SK-N-SH treated with all-trans-retinoic acid at 6 μM for 48 hours (cell line): ENCODE measurements at regions not wholly inside any gene's neighbourhood (a gene's known extent, or its start where the extent isn't known, plus 50 kb on each side); places are given as distances from the start of the nearest gene placed in this dataset.

Experiments
- BACH2 ChIP-seq: fragments of 250-450 bp; sonication (Bioruptor Pico); IDR thresholded peaks from 2 replicates; pipeline ENCODE4 v1.9.0; 2021; ENCODE audit warnings: mild to moderate bottlenecking, borderline replicate concordance
- CSDC2 ChIP-seq: fragments of 250-450 bp; sonication (Bioruptor Pico); IDR thresholded peaks from 2 replicates; pipeline ENCODE4 v1.5.0; 2020; ENCODE audit warnings: mild to moderate bottlenecking, moderate library complexity
- ESRRG ChIP-seq: fragments of 250-450 bp; sonication (Bioruptor Pico); IDR thresholded peaks from 2 replicates; pipeline ENCODE4 v1.6.1; 2021; ENCODE audit warnings: mild to moderate bottlenecking
- GLIS3 ChIP-seq: fragments of 250-450 bp; sonication (Bioruptor Pico); IDR thresholded peaks from 2 replicates; pipeline ENCODE4 v1.5.0; 2020; ENCODE audit warnings: mild to moderate bottlenecking, moderate library complexity
- SNAI2 ChIP-seq: fragments of 250-450 bp; sonication (Bioruptor Pico); IDR thresholded peaks from 2 replicates; pipeline ENCODE4 v1.5.0; 2020; ENCODE audit warnings: mild to moderate bottlenecking, moderate library complexity

DNA sequence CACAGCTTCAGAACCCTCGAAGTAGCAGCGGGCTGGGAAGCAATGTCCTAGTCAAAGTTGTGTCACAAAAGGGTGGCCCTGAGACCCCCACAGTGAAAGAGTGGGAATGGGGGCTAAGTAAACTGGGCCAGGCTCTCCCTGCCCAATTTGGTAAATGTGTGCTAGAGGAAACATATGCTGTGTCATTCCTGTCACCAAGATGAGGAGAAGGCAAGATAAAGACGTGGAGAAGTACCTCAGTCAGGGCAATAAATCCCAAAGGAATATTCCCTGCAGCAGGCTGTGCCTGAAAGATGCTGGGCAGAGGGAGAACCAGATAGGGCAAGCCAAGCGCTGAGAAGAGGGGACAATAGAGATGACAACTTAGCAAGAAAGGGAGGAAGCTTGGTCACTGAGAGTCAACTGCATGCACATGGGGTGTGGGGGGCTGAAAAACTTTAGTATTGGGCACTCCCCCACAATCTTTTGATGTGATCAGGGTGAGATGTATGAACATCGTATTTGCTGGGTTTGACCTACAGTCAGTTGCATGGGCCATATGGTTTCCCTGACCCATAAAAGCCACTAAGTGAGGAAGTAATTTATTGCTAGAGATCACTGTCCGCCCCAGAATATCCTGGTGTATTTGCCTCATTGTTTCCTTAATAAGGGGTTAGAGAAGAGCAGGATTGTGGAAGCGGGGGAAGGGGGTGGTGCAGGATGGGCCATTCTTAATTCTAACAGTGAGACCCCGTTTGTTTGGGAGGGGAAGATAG is 49.9 kb upstream of the CXCR4 start (continued):
- TF ChIP-seq BACH2 (CRISPR knock-in tag) (no peak), GLIS3 (no peak), SNAI2 (CRISPR knock-in tag) (no peak), ESRRG (CRISPR knock-in tag) (no peak), CSDC2 (CRISPR knock-in tag) (no peak)
- TF ChIP-seq, all 23 proteins: peak for 0
